Panc1 (cell line): ENCODE measurements at regions not wholly inside any gene's neighbourhood (a gene's known extent, or its start where the extent isn't known, plus 50 kb on each side); places are given as distances from the start of the nearest gene placed in this dataset.

ENCODE experiments used
- POLR2AphosphoS5 ChIP-seq: IDR thresholded peaks from 2 replicates; pipeline ENCODE4 v1.6.1; 2012; ENCODE audit warnings: mild to moderate bottlenecking, low read depth, low read length, moderate library complexity
- TCF7L2 ChIP-seq: IDR thresholded peaks from 2 replicates; pipeline ENCODE4 v1.6.1; 2011; ENCODE audit warnings: mild to moderate bottlenecking, low read depth, low read length, inconsistent platforms
- TF ChIP-seq, protein P1 (sequence below): fragments of 450-650 bp; IDR thresholded peaks from 2 replicates; pipeline ENCODE4 v1.5.1; 2017; ENCODE audit warnings: mild to moderate bottlenecking

DNA sequence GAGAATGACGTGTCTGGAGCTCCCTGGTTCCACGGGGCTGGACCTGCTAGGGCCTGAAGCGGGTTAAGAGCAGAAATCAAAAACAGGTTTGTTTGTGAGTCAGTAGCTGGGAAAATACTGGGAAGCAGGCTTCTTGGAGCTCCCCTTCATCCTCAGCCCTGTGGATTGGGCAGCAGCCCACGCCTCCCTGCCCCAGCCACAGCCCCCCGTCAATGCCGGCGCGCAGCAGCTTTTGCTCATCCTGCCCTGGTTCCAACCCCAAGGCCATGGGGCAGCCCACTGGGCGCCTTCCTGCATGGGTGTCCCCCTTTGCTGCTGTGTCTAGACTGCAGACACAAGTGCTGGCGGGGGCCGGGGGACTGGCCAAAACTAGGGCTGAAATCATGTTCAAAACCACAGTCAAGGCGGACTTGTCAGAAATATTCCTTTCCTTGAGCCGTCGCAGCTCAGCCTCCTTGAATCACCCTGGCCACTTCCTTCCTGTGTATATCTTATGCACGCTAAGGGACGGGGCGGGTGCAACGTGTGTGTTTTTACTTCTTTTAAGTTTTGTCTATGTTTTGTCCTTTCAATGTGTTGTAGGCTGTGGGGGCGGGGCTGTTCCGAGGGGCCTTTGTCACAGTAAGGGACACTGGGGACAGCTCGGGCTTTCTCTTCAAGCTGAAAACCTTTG, 108.1 kb downstream of the KLF13 start:
- TF ChIP-seq, protein P1, sequence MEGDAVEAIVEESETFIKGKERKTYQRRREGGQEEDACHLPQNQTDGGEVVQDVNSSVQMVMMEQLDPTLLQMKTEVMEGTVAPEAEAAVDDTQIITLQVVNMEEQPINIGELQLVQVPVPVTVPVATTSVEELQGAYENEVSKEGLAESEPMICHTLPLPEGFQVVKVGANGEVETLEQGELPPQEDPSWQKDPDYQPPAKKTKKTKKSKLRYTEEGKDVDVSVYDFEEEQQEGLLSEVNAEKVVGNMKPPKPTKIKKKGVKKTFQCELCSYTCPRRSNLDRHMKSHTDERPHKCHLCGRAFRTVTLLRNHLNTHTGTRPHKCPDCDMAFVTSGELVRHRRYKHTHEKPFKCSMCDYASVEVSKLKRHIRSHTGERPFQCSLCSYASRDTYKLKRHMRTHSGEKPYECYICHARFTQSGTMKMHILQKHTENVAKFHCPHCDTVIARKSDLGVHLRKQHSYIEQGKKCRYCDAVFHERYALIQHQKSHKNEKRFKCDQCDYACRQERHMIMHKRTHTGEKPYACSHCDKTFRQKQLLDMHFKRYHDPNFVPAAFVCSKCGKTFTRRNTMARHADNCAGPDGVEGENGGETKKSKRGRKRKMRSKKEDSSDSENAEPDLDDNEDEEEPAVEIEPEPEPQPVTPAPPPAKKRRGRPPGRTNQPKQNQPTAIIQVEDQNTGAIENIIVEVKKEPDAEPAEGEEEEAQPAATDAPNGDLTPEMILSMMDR, result no peak
- no peak for TF ChIP-seq POLR2AphosphoS5
- no peak for TF ChIP-seq TCF7L2
